K562 (cell line): ENCODE measurements at regions not wholly inside any gene's neighbourhood (a gene's known extent, or its start where the extent isn't known, plus 50 kb on each side); places are given as distances from the start of the nearest gene placed in this dataset.

Experiments used
- ATAC-seq: fragments of 200-7000 bp; cut with Tn5 transposase; 3 replicates; pipeline ENCODE4 v1.9.1; 2020; ENCODE audit warnings: moderate library complexity
- BruUV-seq: library from RNA; stranded (reverse); fragments of 400-500 nt; replicated peaks from 2 replicates; lab custom pipeline; 2021; lab: Mats Ljungman, UMichigan
- CTCF ChIA-PET: fragments of 300-600 bp; formaldehyde crosslinking; extraction: SDS; loops from one replicate; lab custom pipeline; 2021; ENCODE audit warnings: low intra/inter-chr PET ratio; lab: Yijun Ruan, JAX
- POLR2A ChIA-PET: fragments of 300-600, 350-650 bp; sonication (Branson Sonifier 250); formaldehyde crosslinking; extraction: SDS; loops from one replicate; lab custom pipeline; 2021; ENCODE audit warnings: antibody characterized with exemption, inconsistent platforms; lab: Yijun Ruan, JAX
- DNase-seq, 4 experiments: peaks; one replicate each; pipeline versions ENCODE4 v3.0.0 to v3.0.0-alpha.2; 2011 to 2018; ENCODE audit warnings: low spot score in 3 of 4, mixed read lengths in 3 of 4; ENCODE audit errors: extremely low read depth in 1 of 4
- FAIRE-seq: peaks from 2 replicates; lab custom pipeline; 2011; peaks lifted over from hg19 to GRCh38; lab: Jason Lieb, UNC
- H2AFZ ChIP-seq: 2 replicates; pipeline ENCODE4 v1.6.0; 2011; ENCODE audit warnings: low read depth, low read length, control low read depth, inconsistent platforms
- H3K27ac ChIP-seq: fragments of 200-600 bp; 3 replicates; pipeline ENCODE4 v1.8.0; 2011; ENCODE audit warnings: low read depth, mild to moderate bottlenecking, control low read depth, inconsistent platforms, low read length, moderate library complexity, mixed read lengths; ENCODE audit errors: extremely low read depth
- H3K27me3 ChIP-seq, 2 experiments: fragments of 300-600 bp in 1 of 2; 2 replicates in 1 of 2; 3 replicates in 1 of 2; pipeline versions ENCODE4 v1.6.0 to v1.8.0; 2011; ENCODE audit warnings: inconsistent platforms in 2 of 2, low read length in 2 of 2, mild to moderate bottlenecking in 1 of 2, mixed read lengths in 1 of 2, moderate library complexity in 1 of 2; ENCODE audit not compliant: control insufficient read depth in 2 of 2, insufficient read depth in 2 of 2
- H3K36me3 ChIP-seq: fragments of 300-600 bp; 3 replicates; pipeline ENCODE4 v1.8.0; 2011; ENCODE audit warnings: mild to moderate bottlenecking, low read length, inconsistent platforms; ENCODE audit not compliant: control insufficient read depth, insufficient read depth
- H3K4me1 ChIP-seq, 2 experiments: fragments of 200-600 bp in 1 of 2; replicated peaks in 1 of 2; 2 replicates in 1 of 2; 3 replicates in 1 of 2; pipeline versions ENCODE4 v1.5.1 to v1.8.0; 2011; ENCODE audit warnings: inconsistent platforms in 2 of 2, low read length in 2 of 2, mild to moderate bottlenecking in 1 of 2, mixed read lengths in 1 of 2, moderate library complexity in 1 of 2; ENCODE audit not compliant: control insufficient read depth in 2 of 2, insufficient read depth in 2 of 2
- H3K4me2 ChIP-seq: 2 replicates; pipeline ENCODE4 v1.6.1; 2011; ENCODE audit warnings: low read length, control low read depth, inconsistent platforms, mixed read lengths; ENCODE audit not compliant: insufficient read depth
- H3K4me3 ChIP-seq: fragments of 200-600 bp; sonication (generic), shearing (Covaris generic); 2 replicates; pipeline ENCODE4 v1.5.1; 2016; ENCODE audit warnings: control low read depth, inconsistent platforms
- H3K79me2 ChIP-seq: fragments of 200-600 bp; 3 replicates; pipeline ENCODE4 v1.8.0; 2011; ENCODE audit warnings: low read length, inconsistent platforms; ENCODE audit not compliant: control insufficient read depth, insufficient read depth
- H3K9ac ChIP-seq, 2 experiments: 2 replicates each; pipeline versions ENCODE4 v1.6.0 to v1.6.1; 2011; ENCODE audit warnings: low read depth in 2 of 2, low read length in 2 of 2, control low read depth in 1 of 2, inconsistent platforms in 1 of 2, mild to moderate bottlenecking in 1 of 2, mixed read lengths in 1 of 2; ENCODE audit not compliant: insufficient read depth in 1 of 2
- H3K9me1 ChIP-seq: one replicate; pipeline ENCODE4 v1.6.0; 2011; ENCODE audit warnings: inconsistent platforms, mild to moderate bottlenecking, low read length, moderate library complexity; ENCODE audit not compliant: control insufficient read depth, insufficient read depth
- H3K9me3 ChIP-seq: replicated peaks from 2 replicates; pipeline ENCODE4 v1.5.1; 2011; ENCODE audit warnings: low read depth, low read length, inconsistent platforms; ENCODE audit not compliant: control insufficient read depth, insufficient read depth
- H4K20me1 ChIP-seq: replicated peaks from 2 replicates; pipeline ENCODE4 v1.6.1; 2011; ENCODE audit warnings: low read length, inconsistent platforms, mixed read lengths; ENCODE audit not compliant: control insufficient read depth, insufficient read depth
- CBX8 ChIP-seq: fragments of 200-600 bp; sonication (generic); IDR thresholded peaks from 2 replicates; pipeline ENCODE4 v1.6.1; 2012; ENCODE audit warnings: borderline replicate concordance, mixed run types, low read depth, mild to moderate bottlenecking, moderate library complexity, mixed read lengths, low read length, control low read depth, inconsistent platforms; ENCODE audit not compliant: poor library complexity, severe bottlenecking; ENCODE audit errors: extremely low read depth
- FOS ChIP-seq: IDR thresholded peaks from 3 replicates; pipeline ENCODE4 v1.6.1; 2011; ENCODE audit not compliant: insufficient read length; ENCODE audit errors: extremely low read depth
- KDM2B ChIP-seq: fragments of 250-450 bp; sonication (Bioruptor Pico); IDR thresholded peaks from 2 replicates; pipeline ENCODE4 v1.8.0; 2021; ENCODE audit warnings: mild to moderate bottlenecking, moderate library complexity
- SRSF9 ChIP-seq: fragments of 200-400 bp; formaldehyde crosslinking; IDR thresholded peaks from 2 replicates; pipeline ENCODE4 v1.6.1; 2017; ENCODE audit warnings: low read depth, low read length, borderline replicate concordance
- TAF1 ChIP-seq: IDR thresholded peaks from 2 replicates; pipeline ENCODE4 v1.6.1; 2011; ENCODE audit warnings: mild to moderate bottlenecking, low read length, moderate library complexity; ENCODE audit not compliant: insufficient read depth, control insufficient read depth, severe bottlenecking; ENCODE audit errors: extremely low read depth
- WHSC1 ChIP-seq: IDR thresholded peaks from one replicate; pipeline ENCODE4 v1.6.1; 2012; ENCODE audit warnings: low read length, control low read depth, inconsistent platforms
- WGBS: fragments of 100-300 bp; shearing (Covaris generic); methylation state at CpG from one replicate; pipeline ENCODE4 v1.1.6; 2016; ENCODE audit warnings: low coverage, mixed read lengths; ENCODE audit not compliant: insufficient coverage; ENCODE audit errors: missing lambda C conversion rate; 5-methylcytosine and 5-hydroxymethylcytosine counted together
- in situ Hi-C: fragments of 300-500 bp; cut with MboI; formaldehyde crosslinking; loops from 4 replicates; pipeline ENCODE4 v1.15.0; 2018; ENCODE audit warnings: inconsistent platforms, mixed read lengths
- intact Hi-C: fragments of 100-400 bp; cut with micrococcal nuclease; formaldehyde crosslinking; loops from 2 replicates; pipeline ENCODE4 v1.14.2; 2022

DNA sequence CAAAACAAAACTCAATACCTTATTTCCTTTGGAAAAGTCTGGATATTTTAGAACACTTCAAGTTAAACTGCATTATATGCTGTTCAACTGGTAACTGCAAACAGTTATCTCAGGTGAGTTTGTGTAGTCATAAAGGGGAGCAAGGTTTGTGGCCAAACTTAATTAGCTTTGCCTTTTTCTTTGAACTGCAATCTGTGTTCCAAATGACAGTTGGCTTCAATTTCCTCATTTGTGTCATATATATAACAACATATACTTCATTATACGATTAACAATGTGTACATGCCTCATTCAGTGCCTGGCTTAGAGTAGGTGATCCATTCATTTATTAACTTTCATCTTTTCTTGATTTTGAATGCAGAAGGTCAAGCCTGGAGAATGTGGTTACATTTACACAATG lies 55.8 kb downstream of the KCNE4 start:
- ChIA-PET POLR2A (no interaction called here), CTCF (no interaction called here)
- no peaks in the 10 kb centered on the region for H3K9me3 ChIP-seq
- TF ChIP-seq WHSC1 (no peak), SRSF9 (no peak), KDM2B (CRISPR knock-in tag) (no peak)
- H2AFZ ChIP-seq: no peak overlapping the region
- no TSS peak for BruUV-seq
- H3K4me1 ChIP-seq: no peaks in the 10 kb centered on the region
- no peaks in the 10 kb centered on the region; a peak in 3 of 5 replicates for H3K27me3 ChIP-seq
- intact Hi-C loops: no loop called here
- WGBS: 0% methylated on average over 1 of the region's 1 CpG
- H3K4me3 ChIP-seq: no peak overlapping the region
- H4K20me1 ChIP-seq: no peaks in the 10 kb centered on the region
- ATAC-seq (no peak), DNase-seq (no peak), FAIRE-seq (no peak)
- no peak overlapping the region for H3K4me2 ChIP-seq
- H3K36me3 ChIP-seq: no peaks in the 10 kb centered on the region
- no peak overlapping the region for H3K27ac ChIP-seq
- H3K9me1 ChIP-seq: no peaks in the 10 kb centered on the region
- no peaks in the 10 kb centered on the region for H3K79me2 ChIP-seq
- no peak overlapping the region for H3K9ac ChIP-seq
- in situ Hi-C loops: no loop called here

DNA sequence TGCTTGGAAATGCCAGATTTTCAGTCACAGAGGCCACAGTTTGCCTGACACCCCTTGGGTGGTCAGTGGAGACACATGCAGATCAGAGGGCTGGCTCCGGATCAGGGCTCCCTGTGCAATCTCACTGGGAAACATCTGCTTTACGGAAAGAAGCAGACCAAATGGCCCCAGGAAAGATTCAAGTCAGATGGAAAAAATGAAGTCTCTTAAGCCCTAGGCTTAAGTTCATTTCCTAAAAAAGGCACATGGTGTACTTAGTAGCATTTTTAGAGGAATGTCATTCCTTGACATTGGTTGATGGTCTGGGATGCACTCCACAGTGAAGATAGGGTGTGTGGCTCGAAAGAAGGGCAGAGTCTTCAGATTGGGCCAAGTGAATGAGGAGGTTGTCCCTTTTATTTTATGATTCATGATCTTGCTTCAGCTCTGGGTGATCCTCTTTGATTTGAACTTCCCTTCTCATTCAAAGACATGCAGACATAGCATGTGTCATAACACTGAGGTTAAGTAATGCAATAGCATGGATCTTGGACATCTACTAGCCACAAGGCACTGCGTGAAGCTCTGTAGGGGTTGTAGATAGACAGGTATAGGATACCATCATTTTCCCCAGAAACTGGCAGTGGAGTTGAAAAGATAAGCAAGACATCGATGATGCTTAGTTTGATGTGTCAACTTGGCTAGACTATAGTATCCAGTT lies 56.5 kb downstream of the KCNE4 start:
- H3K36me3 ChIP-seq: no peaks in the 10 kb centered on the region
- H2AFZ ChIP-seq: no peak overlapping the region
- H3K9me3 ChIP-seq: no peaks in the 10 kb centered on the region
- H3K4me2 ChIP-seq: no peak overlapping the region
- intact Hi-C loops: no loop called here
- H3K27ac ChIP-seq: no peak overlapping the region
- FAIRE-seq (no peak), ATAC-seq (no peak), DNase-seq (no peak)
- no peaks in the 10 kb centered on the region for H3K79me2 ChIP-seq
- in situ Hi-C loops: no loop called here
- CTCF ChIA-PET: no interaction called here
- no peaks in the 10 kb centered on the region for H3K9me1 ChIP-seq
- 0% methylated on average over 4 of the region's 5 CpGs for WGBS
- H3K4me1 ChIP-seq: no peaks in the 10 kb centered on the region
- H4K20me1 ChIP-seq: no peaks in the 10 kb centered on the region
- POLR2A ChIA-PET: no interaction called here
- BruUV-seq: no TSS peak
- no peak overlapping the region for H3K9ac ChIP-seq
- H3K27me3 ChIP-seq: no peaks in the 10 kb centered on the region; a peak in 3 of 5 replicates
- H3K4me3 ChIP-seq: no peak overlapping the region
- TF ChIP-seq FOS: no peak
- no peak for TF ChIP-seq TAF1
- no peak for TF ChIP-seq CBX8
